Head of caudate nucleus (tissue), 42 donors: ENCODE measurements at regions not wholly inside any gene's neighbourhood (a gene's known extent, or its start where the extent isn't known, plus 50 kb on each side); places are given as distances from the start of the nearest gene placed in this dataset.
"Not testable (repeated sequence)": the region's sequence is repeated elsewhere in the genome, so short reads cannot be mapped to it uniquely, and the experiment has no call there.

ENCODE experiments used
- DNase-seq, 42 donors: peaks; one replicate each; pipeline versions ENCODE4 v3.0.0 to v3.0.0-alpha.2; 2020 to 2021; ENCODE audit warnings: mixed read lengths in 7 of 42
- intact Hi-C: fragments of 100-400 bp; cut with DNase I; formaldehyde crosslinking; loops from one replicate; pipeline ENCODE4 v1.15.0; 2022

- DNase-seq = peak in 2 of 42 donors; percentile 0
- intact Hi-C loops = not testable (repeated sequence)
Measured at GRCh38 chr16:21422824-21423223, 144.7 kb upstream of the CRYM start.

DNA sequence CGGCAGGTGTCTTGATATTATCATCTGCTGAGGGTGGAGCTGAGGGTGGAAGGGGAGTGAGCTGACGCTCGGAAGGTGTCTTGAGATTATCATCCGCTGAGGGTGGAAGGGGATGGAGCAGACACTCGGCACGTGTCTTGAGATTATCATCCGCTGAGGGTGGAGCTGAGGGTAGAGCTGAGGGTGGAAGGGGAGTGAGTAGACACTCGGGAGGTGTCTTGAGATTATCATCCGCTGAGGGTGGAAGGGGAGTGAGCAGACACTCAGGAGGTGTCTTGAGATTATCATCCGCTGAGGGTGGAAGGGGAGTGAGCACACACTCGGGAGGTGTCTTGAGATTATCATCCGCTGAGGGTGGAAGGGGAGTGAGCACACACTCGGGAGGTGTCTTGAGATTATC, 126.6 kb upstream of the CRYM start:
- DNase-seq = not testable (repeated sequence)

GRCh38 chr16:21397866-21398265, 119.8 kb upstream of the CRYM start:
- intact Hi-C loops, DNase-seq: not testable (repeated sequence)

More for the DNA sequence above, 126.6 kb upstream of the CRYM start:
- intact Hi-C loops = not testable (repeated sequence)

- intact Hi-C loops, DNase-seq: not testable (repeated sequence)
Measured at GRCh38 chr16:21396545-21396944, 118.5 kb upstream of the CRYM start.

DNA sequence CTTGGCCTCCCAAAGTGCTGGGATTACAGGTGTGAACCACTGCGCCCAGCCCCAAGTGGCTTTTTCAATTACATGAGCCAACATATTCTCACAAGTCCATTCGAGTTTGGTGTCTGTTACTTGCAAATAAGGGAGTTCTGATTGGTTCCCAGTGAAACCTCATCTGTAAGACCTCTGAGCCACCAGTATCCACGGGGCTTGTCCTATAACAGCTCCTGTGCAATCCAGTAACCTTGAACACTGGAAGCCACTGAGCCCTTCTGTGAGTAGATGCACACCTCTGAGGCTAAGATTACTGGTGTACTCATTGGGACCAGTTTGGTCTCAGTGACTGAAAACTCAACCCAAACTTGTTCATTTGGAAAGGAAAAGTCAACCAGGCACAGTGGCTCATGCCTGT, 112.5 kb upstream of the CRYM start:
- intact Hi-C loops, DNase-seq: not testable (repeated sequence)

- DNase-seq = peak in 38 of 42 donors; percentile 5 to 74 (median 42)
- intact Hi-C loops = not testable (repeated sequence)
Measured at GRCh38 chr16:21389860-21390259, 111.8 kb upstream of the CRYM start.

DNA sequence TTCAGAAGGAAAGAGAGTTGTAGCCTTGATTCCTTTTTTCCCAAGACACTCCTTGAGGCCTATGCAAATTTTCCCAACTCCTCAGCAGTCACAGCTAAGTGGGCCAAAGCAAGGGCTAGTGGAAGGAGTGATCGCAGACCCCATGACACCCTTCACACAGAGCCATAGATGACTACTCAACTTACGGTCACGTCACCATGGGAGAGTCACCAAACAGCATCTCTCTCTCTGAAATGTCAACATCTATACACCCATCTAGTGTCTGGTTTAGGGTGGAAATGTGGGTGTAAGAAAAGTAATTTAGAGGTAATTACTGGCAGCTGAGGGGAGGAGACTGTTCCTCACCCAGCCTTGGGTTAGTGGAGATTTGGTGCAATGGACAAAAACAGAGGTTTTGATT, 109.7 kb upstream of the CRYM start:
- intact Hi-C loops, DNase-seq: not testable (repeated sequence)

GRCh38 chr16:21386201-21386915, 108.3 kb upstream of the CRYM start:
- not testable (repeated sequence) for DNase-seq

GRCh38 chr16:21383682-21384081, 105.6 kb upstream of the CRYM start:
- intact Hi-C loops, DNase-seq: not testable (repeated sequence)

More at GRCh38 chr16:21386201-21386915, 108.3 kb upstream of the CRYM start:
- intact Hi-C loops = not testable (repeated sequence)

DNA sequence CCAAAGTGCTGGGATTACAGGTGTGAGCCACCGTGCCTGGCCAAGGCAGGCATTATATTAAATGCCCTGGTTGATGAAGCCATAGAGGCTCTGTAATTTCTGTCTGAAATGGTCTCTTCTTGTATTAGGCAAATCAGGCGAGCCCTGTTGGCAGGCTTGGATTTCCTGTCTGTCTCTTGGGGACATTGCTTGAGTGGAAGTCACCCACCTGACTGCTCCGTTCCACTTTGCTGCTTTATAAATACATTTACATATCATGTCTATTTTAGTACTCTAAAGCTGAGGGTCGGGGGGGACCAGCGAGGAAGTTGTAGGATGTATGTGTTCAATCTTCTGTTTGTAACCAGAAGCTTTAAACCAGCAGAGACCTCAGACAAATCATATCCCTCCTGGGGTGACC, 101.6 kb upstream of the CRYM start:
- intact Hi-C loops, DNase-seq: not testable (repeated sequence)

GRCh38 chr16:21376196-21376899, 98.3 kb upstream of the CRYM start:
- DNase-seq, intact Hi-C loops: not testable (repeated sequence)

DNA sequence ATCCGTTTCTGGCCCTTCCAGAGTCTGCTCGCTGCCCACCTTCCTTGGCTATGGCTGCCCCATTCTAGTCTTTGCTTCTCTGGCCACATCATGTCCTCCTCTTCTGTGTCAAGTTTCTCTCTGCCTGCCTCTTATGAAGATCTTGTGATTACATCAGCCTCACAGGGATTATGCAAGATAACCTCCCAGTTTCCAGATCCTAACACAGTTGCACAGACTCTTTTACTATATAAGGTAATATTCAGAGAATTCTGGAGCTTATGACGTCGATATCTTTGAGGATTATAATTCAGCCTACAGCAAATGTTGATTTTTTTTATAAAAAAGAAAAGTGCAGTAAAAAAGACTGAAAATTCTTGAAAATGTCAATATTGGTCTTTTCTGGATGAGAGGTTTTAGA, 97.2 kb upstream of the CRYM start:
- intact Hi-C loops, DNase-seq: not testable (repeated sequence)

DNA sequence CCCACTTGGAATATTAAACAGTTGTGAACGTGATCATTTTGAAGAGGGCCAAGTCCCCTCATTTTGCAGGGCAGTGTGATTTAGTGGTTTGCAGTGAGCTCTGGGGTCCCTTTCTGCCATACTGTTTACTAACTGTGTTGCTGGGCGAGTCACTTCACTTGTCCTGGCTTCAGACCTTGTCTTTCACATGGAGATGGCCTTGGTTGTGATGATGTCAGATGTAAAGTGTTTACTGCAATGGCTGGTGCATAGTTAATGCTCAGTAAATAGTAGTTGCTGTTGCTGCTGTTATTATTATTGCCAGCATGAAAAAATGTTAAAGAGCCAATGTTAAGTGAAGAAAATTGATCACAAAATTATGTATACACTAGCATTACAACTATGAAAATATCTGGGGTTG, 95.4 kb upstream of the CRYM start:
- intact Hi-C loops, DNase-seq: not testable (repeated sequence)

DNA sequence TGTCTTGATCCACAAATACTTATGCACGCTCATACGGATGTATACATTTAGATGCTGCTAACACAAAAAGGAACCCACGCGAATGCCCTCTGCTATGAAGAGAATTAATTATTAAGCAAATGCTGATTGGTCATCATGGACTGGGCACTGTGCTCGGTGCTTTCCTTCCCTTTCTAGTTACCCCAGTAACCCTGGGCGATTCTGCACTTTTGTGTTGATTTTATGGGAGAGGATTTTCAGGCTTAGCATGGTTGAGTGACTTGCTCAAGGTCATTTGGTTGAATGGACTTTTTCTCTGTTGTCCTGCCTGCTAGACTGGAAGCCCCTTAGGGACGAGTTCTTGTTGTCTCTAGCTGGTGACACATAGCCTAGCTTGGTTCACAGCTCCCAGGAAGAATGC, 94.8 kb upstream of the CRYM start:
- intact Hi-C loops, DNase-seq: not testable (repeated sequence)

DNA sequence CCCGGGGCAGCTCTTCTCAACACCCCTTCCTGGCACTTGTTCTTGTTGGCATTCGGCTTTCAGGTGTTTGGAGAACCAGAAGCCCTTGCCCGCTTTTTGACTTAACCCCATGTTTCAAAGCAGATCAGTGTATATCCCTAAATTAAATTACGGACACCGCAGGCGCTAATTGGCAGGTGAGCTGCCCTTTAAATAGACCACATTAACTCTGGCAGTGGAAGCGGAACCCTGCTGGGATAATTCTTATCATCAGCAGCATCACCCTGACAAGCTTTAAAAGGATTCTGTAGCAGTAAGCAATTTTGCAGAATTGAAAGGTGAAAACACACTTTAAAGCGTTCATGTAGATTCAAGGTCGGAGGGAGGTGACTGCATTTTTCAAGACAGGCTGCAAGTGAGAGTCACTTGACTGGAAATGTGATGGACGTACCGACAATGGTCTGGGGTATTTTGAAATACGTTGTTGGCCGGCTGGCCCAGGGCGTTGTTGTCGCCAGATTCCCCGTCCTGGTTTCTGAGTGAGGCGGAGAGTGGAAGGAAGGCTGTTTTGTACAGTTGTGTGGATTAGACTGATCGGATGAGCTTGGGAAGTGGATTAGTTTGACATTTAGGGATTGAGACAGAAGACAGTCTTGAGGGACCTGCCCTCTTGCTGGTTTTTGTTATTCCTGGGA, 94.2 kb upstream of the CRYM start:
- intact Hi-C loops = not testable (repeated sequence)

DNA sequence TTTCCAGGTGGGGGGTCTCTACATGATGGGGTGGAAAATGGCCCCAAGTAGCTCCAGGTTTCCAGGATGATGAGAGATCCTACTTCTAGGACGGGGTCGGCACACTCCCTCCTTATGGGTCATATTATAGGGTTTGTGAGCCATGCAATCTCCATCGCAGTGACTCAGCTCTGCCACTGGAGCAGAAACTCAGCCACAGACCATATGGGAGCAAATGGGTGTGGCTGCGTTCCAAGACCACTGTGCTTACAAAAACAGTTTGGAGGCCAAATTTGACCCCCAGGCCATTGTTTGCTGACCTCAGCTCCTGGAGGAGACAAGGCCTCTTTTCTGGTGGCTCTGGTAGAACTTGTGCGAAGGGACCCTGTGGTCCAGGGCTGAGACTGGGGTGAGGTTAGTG, 92.7 kb upstream of the CRYM start:
- intact Hi-C loops, DNase-seq: not testable (repeated sequence)

More for the DNA sequence above, 94.2 kb upstream of the CRYM start:
- DNase-seq = not testable (repeated sequence)

- peak in 1 of 42 donors; percentile 20 for DNase-seq
- intact Hi-C loops = not testable (repeated sequence)
Measured at GRCh38 chr16:21368973-21369942, 91.2 kb upstream of the CRYM start.

DNA sequence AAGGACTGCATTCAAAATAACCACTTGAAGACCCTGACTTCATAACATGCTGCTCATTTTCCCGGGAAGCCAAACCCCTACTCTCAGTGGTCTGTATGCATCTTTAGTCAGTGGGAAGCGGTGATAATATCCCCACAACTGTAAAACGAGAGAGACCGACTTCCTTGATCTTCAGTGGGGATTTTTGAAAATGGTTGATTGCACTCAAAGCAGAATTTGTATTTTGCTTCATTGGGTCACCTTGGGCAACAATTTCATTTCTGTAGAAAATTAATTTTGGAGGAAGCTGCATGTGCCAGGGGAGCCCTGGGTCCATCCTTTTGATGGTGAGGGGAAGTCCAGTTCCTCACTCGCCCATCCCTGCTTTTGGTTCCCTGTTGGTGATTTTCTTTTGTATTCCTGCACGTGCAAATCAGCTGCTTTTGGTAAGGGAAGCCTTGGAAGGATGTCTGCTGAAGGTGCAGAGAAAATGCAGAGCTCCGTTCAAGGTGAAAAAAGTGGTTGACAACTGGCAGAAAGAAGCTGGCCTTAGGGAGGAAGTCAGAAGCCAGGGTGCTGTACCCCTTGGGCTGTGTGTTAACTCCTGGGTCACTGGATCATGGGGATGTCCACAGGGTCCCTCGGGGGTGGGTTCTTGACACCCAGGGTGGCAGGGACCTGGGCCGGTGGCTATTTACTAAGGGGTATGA, 89.8 kb upstream of the CRYM start:
- DNase-seq, intact Hi-C loops: not testable (repeated sequence)
